GM19438 (cell line): ENCODE measurements at regions not wholly inside any gene's neighbourhood (a gene's known extent, or its start where the extent isn't known, plus 50 kb on each side); places are given as distances from the start of the nearest gene placed in this dataset.
"Not testable (repeated sequence)": the region's sequence is repeated elsewhere in the genome, so short reads cannot be mapped to it uniquely, and the experiment has no call there.

ENCODE experiments used
- ATAC-seq: cut with Tn5 transposase; IDR thresholded peaks from one replicate; pipeline ENCODE4 v1.9.1; 2021; ENCODE audit warnings: low read depth; ENCODE audit not compliant: unreplicated experiment

- ATAC-seq, result no peak
Observed at GRCh38 chr4:188647820-188648370, 508.7 kb downstream of the TRIML1 start.

DNA sequence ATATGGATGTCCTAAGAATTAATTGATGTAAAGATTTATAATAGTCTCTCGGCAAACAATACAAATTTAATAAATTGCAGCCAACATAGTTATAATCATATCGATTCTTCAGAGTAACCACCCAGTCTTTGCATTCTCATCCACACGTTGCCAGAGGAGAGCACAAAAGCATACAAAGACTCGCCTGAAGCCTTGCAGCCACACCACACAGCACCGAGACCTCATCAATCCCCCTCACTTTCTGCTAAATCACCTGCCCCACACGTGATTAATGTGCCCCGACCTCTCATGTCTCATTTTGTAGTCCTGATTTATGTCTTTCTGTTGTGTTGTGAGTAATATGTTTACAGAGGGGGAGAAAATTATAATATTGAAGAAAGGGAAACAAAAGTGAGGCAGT, 510.4 kb downstream of the TRIML1 start:
- ATAC-seq, result no peak

- ATAC-seq, result no peak
Observed at GRCh38 chr4:188650516-188650915, 511.3 kb downstream of the TRIML1 start.

DNA sequence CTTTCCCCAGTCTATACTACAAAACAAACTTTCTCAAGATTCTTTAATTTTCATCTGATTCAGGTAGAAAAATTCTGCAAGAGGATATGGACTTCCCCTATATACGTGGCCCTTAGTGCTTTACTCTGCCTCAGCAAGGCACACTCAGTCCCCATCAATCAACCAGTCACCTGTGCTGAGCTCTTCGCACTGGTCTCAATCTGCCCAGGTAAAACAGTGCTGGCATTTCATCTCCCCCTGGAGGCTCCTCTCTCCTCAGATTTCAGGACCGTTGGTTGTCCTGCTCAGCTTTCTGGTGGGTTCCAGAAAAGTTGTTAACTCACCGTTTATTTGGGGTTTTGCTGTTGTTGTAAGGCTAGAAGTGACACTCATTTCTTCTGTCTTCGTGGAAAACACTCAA, 518.1 kb downstream of the TRIML1 start:
- ATAC-seq, result no peak

DNA sequence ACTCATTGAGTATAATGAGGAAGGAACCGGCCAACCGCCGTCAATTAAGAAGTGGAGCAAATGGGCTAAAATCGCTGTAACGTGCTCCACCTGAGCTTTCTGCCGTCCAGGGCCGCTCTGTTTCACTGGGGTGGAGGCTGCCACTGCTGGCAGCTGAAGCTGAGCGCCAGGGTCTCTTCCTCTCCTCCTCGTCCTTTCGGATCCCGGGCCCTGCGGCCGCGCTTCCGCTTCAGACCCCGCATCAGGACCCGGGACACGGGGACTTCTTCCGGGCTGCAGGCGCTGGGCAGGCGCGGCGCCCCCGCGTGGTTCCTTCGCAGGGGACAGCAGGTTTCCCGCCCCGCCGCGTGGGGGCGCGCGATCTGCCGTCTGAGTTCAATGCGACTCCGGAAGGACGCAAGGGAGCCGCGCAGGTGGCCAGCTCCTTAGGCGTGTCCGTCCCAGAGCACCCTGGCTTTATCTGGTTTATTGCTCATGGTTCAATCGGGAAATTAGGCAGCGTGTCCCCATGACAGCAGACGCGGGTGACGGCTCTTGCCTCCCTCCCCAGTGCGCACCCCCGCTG, 519.8 kb downstream of the TRIML1 start:
- no peak for ATAC-seq

GRCh38 chr4:188660796-188661195, 521.6 kb downstream of the TRIML1 start:
- ATAC-seq, result no peak

GRCh38 chr4:188661502-188661901, 522.3 kb downstream of the TRIML1 start:
- no peak for ATAC-seq

DNA sequence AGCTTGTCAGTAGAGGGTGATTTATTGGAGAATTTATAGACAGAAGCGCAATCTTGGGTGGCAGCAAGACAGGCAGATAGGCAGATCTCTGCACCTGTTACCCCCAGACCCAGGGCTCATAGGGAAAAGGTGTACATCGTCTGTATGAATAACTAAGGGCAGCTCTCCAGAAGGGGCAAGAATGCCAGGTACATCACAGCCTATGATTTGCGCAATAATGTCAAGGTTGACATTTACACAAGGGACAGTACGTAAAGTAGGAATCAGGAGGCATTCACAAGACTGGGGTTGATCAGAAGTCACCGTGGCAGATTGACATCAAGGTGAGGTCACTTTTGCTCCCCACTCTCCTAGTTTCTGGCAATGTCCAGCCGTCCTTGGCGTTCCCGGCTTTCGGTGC, 524.1 kb downstream of the TRIML1 start:
- ATAC-seq, result no peak

DNA sequence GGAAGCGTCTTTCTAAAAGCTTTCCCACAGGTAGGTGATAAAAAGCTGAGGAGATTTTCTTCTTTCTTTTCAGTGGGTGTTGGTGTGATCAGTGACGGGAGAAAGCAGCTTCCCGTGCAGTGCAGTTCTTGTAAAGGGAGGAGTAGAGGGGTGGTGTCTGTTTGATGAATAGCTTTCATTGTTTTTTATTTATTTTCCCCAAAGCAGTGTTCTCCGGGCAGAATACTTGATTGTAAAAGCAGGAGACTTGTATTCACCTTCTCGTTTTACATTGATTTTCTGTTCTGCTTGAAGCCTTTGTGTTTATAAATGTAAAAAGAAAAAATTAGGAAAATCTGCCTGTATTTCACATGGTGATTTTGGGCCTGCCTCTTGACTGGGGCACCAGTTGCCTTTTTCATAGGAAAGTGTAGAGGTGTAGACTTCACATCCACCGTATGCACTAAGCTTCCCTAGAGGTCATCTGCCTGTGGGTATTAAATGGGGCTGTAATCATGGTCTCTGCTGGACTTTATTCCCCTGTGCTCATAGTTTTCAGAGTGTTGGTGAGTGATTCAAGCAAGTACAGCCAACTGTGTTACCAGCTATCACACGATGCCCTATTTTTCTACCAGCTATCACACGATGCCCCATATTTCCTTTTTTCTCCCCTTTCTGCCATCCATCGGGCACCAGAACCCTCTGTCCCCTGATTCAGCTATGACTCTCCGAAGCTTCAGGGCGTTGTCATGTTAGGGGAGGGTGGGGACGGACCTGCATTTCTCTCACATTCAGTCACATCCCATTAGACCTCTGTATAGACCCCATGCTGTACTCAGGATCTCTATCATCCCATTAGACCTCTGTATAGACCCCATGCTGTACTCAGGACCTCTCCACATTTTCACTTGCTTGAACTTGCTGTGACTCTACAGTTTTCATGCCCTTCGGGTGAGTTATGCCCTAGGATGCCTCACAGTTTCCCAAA, 526.5 kb downstream of the TRIML1 start:
- no peak for ATAC-seq

- ATAC-seq, result not testable (repeated sequence)
Observed at GRCh38 chr4:188678691-188679090, 539.5 kb downstream of the TRIML1 start.

GRCh38 chr4:188680004-188680666, 540.9 kb downstream of the TRIML1 start:
- ATAC-seq, result no peak

- ATAC-seq, result no peak
Observed at GRCh38 chr4:188680667-188681063, 541.4 kb downstream of the TRIML1 start.

- no peak for ATAC-seq
Observed at GRCh38 chr4:188682321-188682720, 543.1 kb downstream of the TRIML1 start.

- no peak for ATAC-seq
Observed at GRCh38 chr4:188683571-188683970, 544.3 kb downstream of the TRIML1 start.

GRCh38 chr4:188688956-188689355, 549.7 kb downstream of the TRIML1 start:
- ATAC-seq, result no peak

DNA sequence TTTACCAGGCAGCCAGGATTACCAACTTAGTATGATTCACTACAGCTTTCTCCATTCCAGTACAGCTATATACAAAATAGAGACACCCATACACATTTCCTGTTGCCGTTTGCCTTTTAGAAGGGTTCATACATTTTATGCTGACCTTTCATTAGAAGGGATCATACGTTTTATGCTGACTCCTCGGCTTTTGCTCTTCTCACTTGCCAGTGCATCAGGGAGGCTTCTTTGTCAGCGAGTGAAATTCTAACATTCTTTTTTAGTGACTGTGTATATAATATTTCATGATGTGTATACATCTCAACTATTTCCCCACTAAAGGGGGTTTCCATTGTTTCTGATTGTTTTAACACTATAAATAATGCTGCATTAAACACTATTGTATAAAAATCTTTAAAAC, 552.6 kb downstream of the TRIML1 start:
- no peak for ATAC-seq

- ATAC-seq, result no peak
Observed at GRCh38 chr4:188695261-188695660, 556.0 kb downstream of the TRIML1 start.

DNA sequence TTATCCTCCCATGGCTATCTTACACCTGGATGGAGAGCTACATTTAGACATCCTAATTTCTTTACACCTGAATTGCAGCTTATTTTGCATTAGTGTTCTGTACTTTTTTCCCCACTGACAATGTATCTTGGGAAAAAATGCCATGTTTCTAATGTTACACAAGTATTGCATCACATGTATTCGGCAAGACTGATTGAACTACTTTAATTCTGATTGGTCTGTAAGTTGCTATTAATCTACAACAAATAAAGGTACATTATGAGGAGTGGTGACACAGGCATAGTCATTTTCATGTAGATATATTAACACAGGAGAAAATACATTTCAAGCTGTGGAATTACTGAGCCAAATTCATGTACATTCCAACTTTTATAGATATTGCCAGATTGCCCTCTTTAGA, 558.0 kb downstream of the TRIML1 start:
- no peak for ATAC-seq

DNA sequence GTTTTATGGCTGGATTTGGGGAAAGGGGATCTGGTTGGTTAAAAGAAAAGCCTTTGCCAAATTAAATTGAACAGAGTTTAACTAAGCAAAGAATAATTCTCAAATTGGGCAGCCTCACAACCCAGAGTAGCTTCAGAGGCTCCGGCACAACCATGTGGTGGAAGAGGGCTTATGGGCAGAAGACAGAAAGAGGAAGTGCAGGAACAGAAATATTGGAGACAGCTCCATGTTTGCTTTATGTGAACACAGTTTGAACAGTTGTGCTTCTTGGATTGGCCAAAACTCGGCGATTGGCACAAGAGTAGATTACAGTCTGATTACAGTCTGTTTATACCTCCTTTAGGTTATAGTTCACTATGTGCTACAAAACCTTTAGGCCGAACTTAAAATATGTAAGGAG, 562.7 kb downstream of the TRIML1 start:
- ATAC-seq, result no peak

- no peak for ATAC-seq
Observed at GRCh38 chr4:188704288-188704687, 565.0 kb downstream of the TRIML1 start.

- no peak for ATAC-seq
Observed at GRCh38 chr4:188707036-188707435, 567.8 kb downstream of the TRIML1 start.
